ENCODE measurements at regions not wholly inside any gene's neighbourhood (a gene's known extent, or its start where the extent isn't known, plus 50 kb on each side); places are given as distances from the start of the nearest gene placed in this dataset.

- Histone ChIP-seq H3K4me3 (ENCODE audit: low read depth, low read length, poor library complexity, severe bottlenecking) (no peak overlapping the region), H3K79me2 (ENCODE audit: insufficient read depth, low read length) (no peaks in the 10 kb centered on the region), H3K27ac (ENCODE audit: low read depth, low read length, poor library complexity, severe bottlenecking) (no peak overlapping the region), H3F3A (ENCODE audit: insufficient read depth, low read length) (no peaks in the 10 kb centered on the region), H4K20me1 (ENCODE audit: insufficient read depth, low read length) (no peaks in the 10 kb centered on the region), H3K4me1 (ENCODE audit: insufficient read depth, low read length, severe bottlenecking) (no peaks in the 10 kb centered on the region), H3K36me3 (ENCODE audit: insufficient read depth, low read length) (no peaks in the 10 kb centered on the region), H3K4me2 (ENCODE audit: low read length) (no peak overlapping the region), H3K9ac (ENCODE audit: low read length) (no peak overlapping the region), H3K9me3 (ENCODE audit: low read length) (no peaks in the 10 kb centered on the region), H3K9me2 (ENCODE audit: low read depth, low read length) (no peaks in the 10 kb centered on the region), H3K27me3 (ENCODE audit: insufficient read depth, low read length) (no peaks in the 10 kb centered on the region), H2AFZ (ENCODE audit: low read length) (no peak overlapping the region)
- no peak for TF ChIP-seq CTCF (IDR thresholded peaks at IDR 0.05; ENCODE audit: low read length)
- no peak for TF ChIP-seq EZH2 (IDR thresholded peaks at IDR 0.05; ENCODE audit: borderline replicate concordance, low read length)
Measured at GRCh38 chr6:40733290-40733689, 146.1 kb upstream of the LRFN2 start.

GRCh38 chr6:40732878-40733277 is 145.7 kb upstream of the LRFN2 start:
- no peak for TF ChIP-seq CTCF (IDR thresholded peaks at IDR 0.05; ENCODE audit: low read length)
- TF ChIP-seq EZH2 (IDR thresholded peaks at IDR 0.05; ENCODE audit: borderline replicate concordance, low read length), result no peak
- Histone ChIP-seq H3K9me2 (ENCODE audit: low read depth, low read length) (no peaks in the 10 kb centered on the region), H2AFZ (ENCODE audit: low read length) (no peak overlapping the region), H3K27me3 (ENCODE audit: insufficient read depth, low read length) (no peaks in the 10 kb centered on the region), H3K4me1 (ENCODE audit: insufficient read depth, low read length, severe bottlenecking) (no peaks in the 10 kb centered on the region), H3K9ac (ENCODE audit: low read length) (no peak overlapping the region), H4K20me1 (ENCODE audit: insufficient read depth, low read length) (no peaks in the 10 kb centered on the region), H3F3A (ENCODE audit: insufficient read depth, low read length) (no peaks in the 10 kb centered on the region), H3K27ac (ENCODE audit: low read depth, low read length, poor library complexity, severe bottlenecking) (no peak overlapping the region), H3K4me3 (ENCODE audit: low read depth, low read length, poor library complexity, severe bottlenecking) (no peak overlapping the region), H3K4me2 (ENCODE audit: low read length) (no peak overlapping the region), H3K36me3 (ENCODE audit: insufficient read depth, low read length) (no peaks in the 10 kb centered on the region), H3K9me3 (ENCODE audit: low read length) (no peaks in the 10 kb centered on the region), H3K79me2 (ENCODE audit: insufficient read depth, low read length) (no peaks in the 10 kb centered on the region)

- Histone ChIP-seq H2AFZ (ENCODE audit: low read length) (no peak overlapping the region), H3K27me3 (ENCODE audit: insufficient read depth, low read length) (no peaks in the 10 kb centered on the region), H3K36me3 (ENCODE audit: insufficient read depth, low read length) (no peaks in the 10 kb centered on the region), H3K4me3 (ENCODE audit: low read depth, low read length, poor library complexity, severe bottlenecking) (no peak overlapping the region), H3K9me2 (ENCODE audit: low read depth, low read length) (no peaks in the 10 kb centered on the region), H3K4me2 (ENCODE audit: low read length) (no peak overlapping the region), H3K9ac (ENCODE audit: low read length) (no peak overlapping the region), H3K79me2 (ENCODE audit: insufficient read depth, low read length) (no peaks in the 10 kb centered on the region), H3K4me1 (ENCODE audit: insufficient read depth, low read length, severe bottlenecking) (no peaks in the 10 kb centered on the region), H4K20me1 (ENCODE audit: insufficient read depth, low read length) (no peaks in the 10 kb centered on the region), H3F3A (ENCODE audit: insufficient read depth, low read length) (no peaks in the 10 kb centered on the region), H3K27ac (ENCODE audit: low read depth, low read length, poor library complexity, severe bottlenecking) (no peak overlapping the region), H3K9me3 (ENCODE audit: low read length) (no peaks in the 10 kb centered on the region)
- TF ChIP-seq CTCF (IDR thresholded peaks at IDR 0.05; ENCODE audit: low read length) (no peak), EZH2 (IDR thresholded peaks at IDR 0.05; ENCODE audit: borderline replicate concordance, low read length) (no peak)
Measured at GRCh38 chr6:40728643-40729042, 141.5 kb upstream of the LRFN2 start.
